Suprapubic skin (tissue), 4 donors: ENCODE measurements at regions not wholly inside any gene's neighbourhood (a gene's known extent, or its start where the extent isn't known, plus 50 kb on each side); places are given as distances from the start of the nearest gene placed in this dataset.

Experiments
- DNase-seq, 2 donors: peaks; one replicate each; pipeline ENCODE4 v3.0.0-alpha.2; 2019; ENCODE audit warnings: low spot score in 2 of 2
- H3K27ac ChIP-seq: fragments of 200-600 bp; sonication (generic); one replicate; pipeline ENCODE4 v1.5.1; 2019
- H3K27me3 ChIP-seq: fragments of 200-600 bp; sonication (generic); one replicate; pipeline ENCODE4 v1.5.1; 2019
- H3K36me3 ChIP-seq: fragments of 200-600 bp; sonication (generic); one replicate; pipeline ENCODE4 v1.5.1; 2019
- H3K4me1 ChIP-seq: fragments of 200-600 bp; sonication (generic); one replicate; pipeline ENCODE4 v1.5.1; 2019
- H3K4me3 ChIP-seq: fragments of 200-600 bp; sonication (generic); one replicate; pipeline ENCODE4 v1.5.1; 2019; ENCODE audit warnings: mild to moderate bottlenecking
- H3K9me3 ChIP-seq: fragments of 200-600 bp; sonication (generic); one replicate; pipeline ENCODE4 v1.5.1; 2019
- CTCF ChIP-seq, 2 donors: fragments of 200-600 bp in 1 of 2; fragments of 450-650 bp in 1 of 2; sonication (generic) in 1 of 2; IDR thresholded peaks; one replicate each; pipeline ENCODE4 v1.5.1; 2016 to 2019; ENCODE audit warnings: antibody characterized with exemption in 2 of 2, mild to moderate bottlenecking in 1 of 2, moderate library complexity in 1 of 2
- EP300 ChIP-seq: sonication (generic); formaldehyde crosslinking; IDR thresholded peaks from one replicate; pipeline ENCODE4 v1.6.1; 2017; ENCODE audit warnings: antibody characterized with exemption
- POLR2A ChIP-seq, 2 donors: fragments of 450-650 bp; IDR thresholded peaks; one replicate each; pipeline ENCODE4 v1.6.1; 2017; ENCODE audit warnings: antibody characterized with exemption in 2 of 2, mild to moderate bottlenecking in 2 of 2, moderate library complexity in 2 of 2
- POLR2AphosphoS5 ChIP-seq, 3 donors: sonication (generic); formaldehyde crosslinking; IDR thresholded peaks; one replicate each; pipeline ENCODE4 v1.6.1; 2017; ENCODE audit warnings: antibody characterized with exemption in 3 of 3
- WGBS: methylation state at CpG from one replicate; pipeline ENCODE4 v1.1.5; 2018; 5-methylcytosine and 5-hydroxymethylcytosine counted together

GRCh38 chr22:19611590-19611989 lies 87.4 kb upstream of the CLDN5 start:
- H3K27ac ChIP-seq: no peak overlapping the region
- no peak overlapping the region for H3K4me3 ChIP-seq
- peaks cover 20% of the 10 kb centered on the region for H3K27me3 ChIP-seq
- TF ChIP-seq POLR2AphosphoS5 (IDR thresholded peaks at IDR 0.05) (no peak), CTCF (IDR thresholded peaks at IDR 0.05) (no peak), POLR2A (IDR thresholded peaks at IDR 0.05) (no peak), EP300 (no peak)
- 90% methylated on average over 16 of the region's 16 CpGs for WGBS
- no peaks in the 10 kb centered on the region for H3K9me3 ChIP-seq
- no peak for DNase-seq
- no peaks in the 10 kb centered on the region for H3K36me3 ChIP-seq
- peaks cover 15% of the 10 kb centered on the region for H3K4me1 ChIP-seq

- 76% methylated on average over 16 of the region's 16 CpGs for WGBS
- H3K4me3 ChIP-seq: no peak overlapping the region
- H3K27me3 ChIP-seq: peaks cover 11% of the 10 kb centered on the region
Measured at GRCh38 chr22:19612866-19613572, 88.8 kb upstream of the CLDN5 start.

GRCh38 chr22:19614536-19614863 lies 90.3 kb upstream of the CLDN5 start:
- Histone ChIP-seq H3K4me3 (no peak overlapping the region), H3K27me3 (peaks cover 7% of the 10 kb centered on the region), H3K9me3 (no peaks in the 10 kb centered on the region), H3K36me3 (no peaks in the 10 kb centered on the region), H3K27ac (no peak overlapping the region), H3K4me1 (no peaks in the 10 kb centered on the region)
- TF ChIP-seq POLR2AphosphoS5 (IDR thresholded peaks at IDR 0.05): no peak
- TF ChIP-seq CTCF (IDR thresholded peaks at IDR 0.05): no peak
- no peak for TF ChIP-seq POLR2A (IDR thresholded peaks at IDR 0.05)
- no peak for TF ChIP-seq EP300
- DNase-seq: no peak
- WGBS: 63% methylated on average over 2 of the region's 2 CpGs

More at GRCh38 chr22:19612866-19613572, 88.8 kb upstream of the CLDN5 start:
- no peaks in the 10 kb centered on the region for H3K9me3 ChIP-seq
- DNase-seq: no peak
- H3K36me3 ChIP-seq: no peaks in the 10 kb centered on the region
- no peak for TF ChIP-seq POLR2A (IDR thresholded peaks at IDR 0.05)
- no peak for TF ChIP-seq EP300
- no peak for TF ChIP-seq CTCF (IDR thresholded peaks at IDR 0.05)
- no peak for TF ChIP-seq POLR2AphosphoS5 (IDR thresholded peaks at IDR 0.05)
- H3K27ac ChIP-seq: no peak overlapping the region
- H3K4me1 ChIP-seq: peaks cover under 1% of the 10 kb centered on the region

GRCh38 chr22:19615001-19615461 lies 90.8 kb upstream of the CLDN5 start:
- H3K27ac ChIP-seq: no peak overlapping the region
- H3K36me3 ChIP-seq: no peaks in the 10 kb centered on the region
- peaks cover 8% of the 10 kb centered on the region for H3K27me3 ChIP-seq
- no peak for DNase-seq
- H3K9me3 ChIP-seq: no peaks in the 10 kb centered on the region
- TF ChIP-seq EP300 (no peak), POLR2AphosphoS5 (IDR thresholded peaks at IDR 0.05) (no peak), POLR2A (IDR thresholded peaks at IDR 0.05) (no peak), CTCF (IDR thresholded peaks at IDR 0.05) (no peak)
- no peak overlapping the region for H3K4me3 ChIP-seq
- WGBS: 83% methylated on average over 13 of the region's 13 CpGs
- no peaks in the 10 kb centered on the region for H3K4me1 ChIP-seq

- no peak for DNase-seq
- H3K27ac ChIP-seq: no peak overlapping the region
- WGBS: 85% methylated on average over 9 of the region's 9 CpGs
- no peaks in the 10 kb centered on the region for H3K36me3 ChIP-seq
- H3K27me3 ChIP-seq: peaks cover 14% of the 10 kb centered on the region
- H3K4me3 ChIP-seq: no peak overlapping the region
- H3K4me1 ChIP-seq: peaks cover 4% of the 10 kb centered on the region
- TF ChIP-seq CTCF (IDR thresholded peaks at IDR 0.05): no peak
- TF ChIP-seq EP300: no peak
- TF ChIP-seq POLR2A (IDR thresholded peaks at IDR 0.05): no peak
- TF ChIP-seq POLR2AphosphoS5 (IDR thresholded peaks at IDR 0.05): no peak
- no peaks in the 10 kb centered on the region for H3K9me3 ChIP-seq
Measured at GRCh38 chr22:19615867-19616581, 91.8 kb upstream of the CLDN5 start.
